LoVo (cell line): ENCODE measurements at regions not wholly inside any gene's neighbourhood (a gene's known extent, or its start where the extent isn't known, plus 50 kb on each side); places are given as distances from the start of the nearest gene placed in this dataset.
"Not testable (repeated sequence)": the region's sequence is repeated elsewhere in the genome, so short reads cannot be mapped to it uniquely, and the experiment has no call there.

ENCODE experiments used
- DNase-seq: peaks from one replicate; pipeline ENCODE4 v3.0.0-alpha.2; 2016; ENCODE audit warnings: low spot score

- DNase-seq: no peak
Measured at GRCh38 chr17:53335443-53335842, 487.3 kb upstream of the KIF2B start.

GRCh38 chr17:53330756-53331155, 492.0 kb upstream of the KIF2B start:
- DNase-seq: no peak

- DNase-seq: no peak
Measured at GRCh38 chr17:53321651-53322050, 501.1 kb upstream of the KIF2B start.

GRCh38 chr17:53319947-53320346, 502.8 kb upstream of the KIF2B start:
- DNase-seq: no peak

- DNase-seq: no peak
Measured at GRCh38 chr17:53316988-53317387, 505.7 kb upstream of the KIF2B start.

- no peak for DNase-seq
Measured at GRCh38 chr17:53316073-53316472, 506.7 kb upstream of the KIF2B start.

- no peak for DNase-seq
Measured at GRCh38 chr17:53314521-53314920, 508.2 kb upstream of the KIF2B start.

- no peak for DNase-seq
Measured at GRCh38 chr17:53313746-53314145, 509.0 kb upstream of the KIF2B start.

- DNase-seq: no peak
Measured at GRCh38 chr17:53278466-53278865, 544.3 kb upstream of the KIF2B start.

GRCh38 chr17:53273126-53273525, 549.6 kb upstream of the KIF2B start:
- DNase-seq: no peak

GRCh38 chr17:53270936-53271335, 551.8 kb upstream of the KIF2B start:
- DNase-seq: no peak

GRCh38 chr17:53264730-53265129, 558.0 kb upstream of the KIF2B start:
- DNase-seq: no peak

- DNase-seq: no peak
Measured at GRCh38 chr17:53253956-53254597, 568.6 kb upstream of the KIF2B start.

GRCh38 chr17:53249036-53249435, 573.7 kb upstream of the KIF2B start:
- DNase-seq: no peak

- DNase-seq: no peak
Measured at GRCh38 chr17:53234138-53234537, 588.6 kb upstream of the KIF2B start.

GRCh38 chr17:53227514-53227913, 595.2 kb upstream of the KIF2B start:
- no peak for DNase-seq

- DNase-seq: no peak
Measured at GRCh38 chr17:53227111-53227510, 595.6 kb upstream of the KIF2B start.

GRCh38 chr17:53219821-53220220, 602.9 kb upstream of the KIF2B start:
- DNase-seq: no peak

GRCh38 chr17:53218723-53219122, 604.0 kb upstream of the KIF2B start:
- DNase-seq: no peak

GRCh38 chr17:53217311-53217710, 605.4 kb upstream of the KIF2B start:
- DNase-seq: no peak

- not testable (repeated sequence) for DNase-seq
Measured at GRCh38 chr17:53208935-53209334, 613.8 kb upstream of the KIF2B start.

- no peak for DNase-seq
Measured at GRCh38 chr17:53193044-53193443, 629.7 kb upstream of the KIF2B start.

GRCh38 chr17:53191878-53192277, 630.8 kb upstream of the KIF2B start:
- DNase-seq: no peak

GRCh38 chr17:53186001-53186400, 636.7 kb upstream of the KIF2B start:
- no peak for DNase-seq

- DNase-seq: no peak
Measured at GRCh38 chr17:53176629-53177028, 646.1 kb upstream of the KIF2B start.
